Small intestine (tissue), 7 donors: ENCODE measurements at regions not wholly inside any gene's neighbourhood (a gene's known extent, or its start where the extent isn't known, plus 50 kb on each side); places are given as distances from the start of the nearest gene placed in this dataset.
"Not testable (repeated sequence)": the region's sequence is repeated elsewhere in the genome, so short reads cannot be mapped to it uniquely, and the experiment has no call there.

Source experiments
- DNase-seq, 2 donors: peaks; one replicate each; pipeline versions ENCODE4 v3.0.0 to v3.0.0-alpha.2; 2013
- FAIRE-seq: peaks from 2 replicates; lab custom pipeline; 2012; peaks lifted over from hg19 to GRCh38; lab: Jason Lieb, UNC
- H3K27ac ChIP-seq, 3 donors: one replicate each; pipeline ENCODE4 v1.5.1; 2013; ENCODE audit warnings: low read length in 2 of 3, mild to moderate bottlenecking in 2 of 3, control low read depth in 1 of 3, inconsistent platforms in 1 of 3, low read depth in 1 of 3, moderate library complexity in 1 of 3
- H3K27me3 ChIP-seq, 3 donors: one replicate each; pipeline ENCODE4 v1.6.1; 2013; ENCODE audit warnings: low read length in 3 of 3, inconsistent platforms in 1 of 3; ENCODE audit not compliant: control insufficient read depth in 3 of 3, insufficient read depth in 3 of 3
- H3K36me3 ChIP-seq, 3 donors: one replicate each; pipeline ENCODE4 v1.6.1; 2013; ENCODE audit warnings: low read length in 3 of 3, inconsistent platforms in 1 of 3, low read depth in 1 of 3, mild to moderate bottlenecking in 1 of 3, moderate library complexity in 1 of 3; ENCODE audit not compliant: control insufficient read depth in 3 of 3, insufficient read depth in 2 of 3
- H3K4me1 ChIP-seq, 3 donors: one replicate each; pipeline ENCODE4 v1.6.1; 2013; ENCODE audit warnings: low read length in 2 of 3, inconsistent platforms in 1 of 3, low read depth in 1 of 3, mild to moderate bottlenecking in 1 of 3, moderate library complexity in 1 of 3; ENCODE audit not compliant: control insufficient read depth in 3 of 3, insufficient read depth in 2 of 3
- H3K4me3 ChIP-seq, 3 donors: one replicate each; pipeline ENCODE4 v1.5.1; 2013; ENCODE audit warnings: low read length in 3 of 3, control low read depth in 1 of 3, inconsistent platforms in 1 of 3, low read depth in 1 of 3, mild to moderate bottlenecking in 1 of 3, moderate library complexity in 1 of 3
- H3K9me3 ChIP-seq, 2 donors: one replicate each; pipeline ENCODE4 v1.6.1; 2013; ENCODE audit warnings: low read depth in 1 of 2, low read length in 1 of 2; ENCODE audit not compliant: control insufficient read depth in 2 of 2, insufficient read depth in 1 of 2
- WGBS, 3 donors: extraction: QIAGEN DNeasy Blood & Tissue Kit; methylation state at CpG; one replicate each; pipeline ENCODE4 v1.1.7; 2013; 5-methylcytosine and 5-hydroxymethylcytosine counted together
- donor health status: healthy with polysubstance abuse.
- donor health status: control.
- donor health status: control.
- donor health status: Bipolar disorder and iron deficiency.
- donor health status: healthy.

DNA sequence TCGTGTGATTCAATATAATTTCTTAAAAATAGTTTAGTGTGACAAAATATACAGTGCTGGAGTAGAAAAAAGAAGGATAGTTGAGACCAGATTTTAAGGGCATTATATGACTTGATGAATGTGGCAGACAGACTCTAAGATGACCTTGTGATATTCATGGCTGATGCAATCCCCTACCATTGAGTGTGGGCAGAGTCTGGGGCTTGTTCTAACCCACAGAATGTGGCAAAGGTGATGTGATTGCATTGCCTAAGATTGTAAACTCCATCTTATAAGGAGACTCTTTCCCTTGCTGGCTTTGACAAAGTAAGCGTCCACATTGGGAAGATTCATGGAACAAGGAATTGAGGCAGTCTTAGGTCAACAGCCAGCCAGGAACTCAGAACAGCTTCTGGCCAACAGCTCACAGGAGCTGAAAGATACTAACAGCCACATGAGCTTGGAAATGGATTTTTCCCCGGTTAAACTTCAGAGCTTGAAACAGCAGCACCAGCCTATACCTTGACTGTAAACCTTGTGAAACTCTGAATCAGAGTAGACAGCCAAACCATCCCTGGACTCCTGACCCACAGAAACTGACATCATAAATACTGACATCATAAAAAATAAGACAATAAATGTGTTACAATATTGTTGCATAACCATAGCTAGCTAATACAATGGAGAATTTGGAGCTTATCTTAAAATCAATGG, 864.5 kb downstream of the TTLL7 start:
- H3K4me3 ChIP-seq, H3K4me1 ChIP-seq, FAIRE-seq, H3K36me3 ChIP-seq, H3K27me3 ChIP-seq, H3K9me3 ChIP-seq, H3K27ac ChIP-seq: not testable (repeated sequence)
- 74 to 94% (median 90%) methylated on average over 1 of the region's 3 CpGs for WGBS, 3 donors
- DNase-seq: peak; percentile 7 to 22

DNA sequence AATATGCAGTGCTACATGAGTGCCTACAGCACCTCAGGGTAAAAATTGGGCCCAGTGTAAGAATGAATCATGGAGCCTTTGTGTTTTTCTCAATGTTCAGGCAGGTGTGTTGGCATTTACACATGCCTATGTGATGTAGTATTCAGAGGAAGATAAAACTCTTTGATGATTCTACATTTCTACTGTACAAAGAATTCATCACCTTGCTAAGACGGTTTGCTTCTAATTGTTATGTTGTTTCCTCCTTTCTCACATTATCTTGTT, 867.3 kb downstream of the TTLL7 start:
- FAIRE-seq (no peak), DNase-seq (no peak)
- 74 to 85% (median 83%) methylated on average over 1 of the region's 1 CpG for WGBS, 3 donors
- Histone ChIP-seq H3K27ac (no peak overlapping the region), H3K4me1 (no peaks in the 10 kb centered on the region), H3K9me3 (no peaks in the 10 kb centered on the region), H3K27me3 (no peaks in the 10 kb centered on the region), H3K36me3 (no peaks in the 10 kb centered on the region), H3K4me3 (no peak overlapping the region)

DNA sequence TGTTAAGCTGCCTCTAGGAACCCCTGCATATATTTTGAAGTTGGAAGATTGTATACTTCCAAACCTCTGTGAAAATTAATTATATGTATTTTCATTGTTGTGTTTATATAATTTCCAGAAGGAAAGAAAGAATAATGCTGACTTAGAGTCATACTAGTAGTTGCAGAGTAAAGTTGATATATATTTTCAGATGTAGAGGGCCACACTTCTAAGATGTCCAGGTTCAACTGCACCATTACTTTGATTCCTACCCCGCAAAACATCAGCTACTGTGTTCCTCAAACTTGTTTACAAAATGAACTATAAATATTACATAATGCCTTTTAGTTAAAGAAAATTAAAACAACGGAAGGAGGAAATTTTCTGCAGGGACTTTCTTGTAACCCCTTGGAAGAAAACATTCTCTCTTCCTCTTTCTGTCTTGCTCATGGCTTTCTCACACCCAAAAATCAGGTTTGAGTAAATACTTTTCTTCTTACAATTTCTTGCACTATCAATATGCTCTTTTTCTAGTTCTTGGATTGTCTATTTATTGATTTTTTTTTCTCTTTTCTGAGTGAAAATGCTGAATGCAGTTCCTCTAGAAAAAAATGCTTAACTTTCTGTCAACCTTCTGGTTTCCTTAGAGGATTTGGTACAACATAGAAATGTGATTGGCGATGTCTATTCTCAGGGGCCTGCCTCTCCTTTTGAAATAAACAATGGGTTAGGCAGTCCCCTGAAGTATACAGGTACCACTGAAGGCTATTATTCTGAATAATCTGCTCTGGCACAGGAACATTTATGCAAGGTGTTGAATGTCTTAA, 867.8 kb downstream of the TTLL7 start:
- H3K9me3 ChIP-seq: no peaks in the 10 kb centered on the region
- no peak overlapping the region for H3K27ac ChIP-seq
- no peak for DNase-seq
- no peaks in the 10 kb centered on the region for H3K4me1 ChIP-seq
- H3K36me3 ChIP-seq: no peaks in the 10 kb centered on the region
- H3K4me3 ChIP-seq: no peak overlapping the region
- FAIRE-seq: no peak
- 79 to 88% (median 84%) methylated on average over 3 of the region's 3 CpGs for WGBS, 3 donors
- H3K27me3 ChIP-seq: no peaks in the 10 kb centered on the region

DNA sequence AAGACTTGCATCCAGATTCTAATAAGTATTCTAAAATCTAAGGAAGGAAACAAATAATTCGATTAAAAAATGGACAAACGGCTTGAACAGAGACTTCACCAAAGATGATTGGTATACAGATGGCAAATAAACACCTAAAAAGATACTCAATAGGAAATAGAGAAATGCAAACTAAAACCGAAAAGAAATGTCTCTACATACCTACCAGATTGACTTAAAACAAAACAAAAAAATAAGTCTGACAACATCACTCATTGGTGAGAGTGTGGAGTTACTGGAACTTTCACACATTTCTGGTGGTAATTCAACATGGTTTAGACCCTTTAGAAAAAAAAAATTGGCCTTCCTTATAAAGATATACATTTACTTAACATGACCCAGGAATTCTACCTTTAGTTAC, 869.8 kb downstream of the TTLL7 start:
- Histone ChIP-seq H3K27me3 (no peaks in the 10 kb centered on the region), H3K9me3 (no peaks in the 10 kb centered on the region), H3K36me3 (no peaks in the 10 kb centered on the region), H3K4me1 (no peaks in the 10 kb centered on the region), H3K4me3 (no peak overlapping the region), H3K27ac (no peak overlapping the region)
- WGBS, 3 donors: 81 to 93% (median 90%) methylated on average over 3 of the region's 3 CpGs
- FAIRE-seq: no peak
- DNase-seq: no peak

DNA sequence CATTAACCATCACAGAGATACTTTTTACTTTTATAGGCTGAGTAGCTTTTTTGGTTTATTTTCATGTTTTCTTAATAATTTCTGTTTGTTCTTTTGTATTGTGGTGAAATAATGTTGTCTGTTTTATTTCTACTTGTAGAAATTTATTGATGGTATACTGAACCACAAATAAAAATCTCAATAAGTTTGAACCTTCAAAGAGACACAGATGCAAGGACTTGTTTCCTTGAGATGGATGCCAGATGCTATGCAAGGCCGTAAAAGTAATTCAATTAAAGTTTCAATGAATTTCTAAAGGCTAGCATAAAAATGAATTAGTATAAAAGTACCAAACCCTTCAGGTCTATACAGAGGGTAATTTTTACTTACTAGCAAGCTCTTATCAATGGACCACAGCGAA, 873.5 kb downstream of the TTLL7 start:
- WGBS, 3 donors: 77 to 88% (median 85%) methylated on average over 2 of the region's 2 CpGs
- FAIRE-seq: no peak

DNA sequence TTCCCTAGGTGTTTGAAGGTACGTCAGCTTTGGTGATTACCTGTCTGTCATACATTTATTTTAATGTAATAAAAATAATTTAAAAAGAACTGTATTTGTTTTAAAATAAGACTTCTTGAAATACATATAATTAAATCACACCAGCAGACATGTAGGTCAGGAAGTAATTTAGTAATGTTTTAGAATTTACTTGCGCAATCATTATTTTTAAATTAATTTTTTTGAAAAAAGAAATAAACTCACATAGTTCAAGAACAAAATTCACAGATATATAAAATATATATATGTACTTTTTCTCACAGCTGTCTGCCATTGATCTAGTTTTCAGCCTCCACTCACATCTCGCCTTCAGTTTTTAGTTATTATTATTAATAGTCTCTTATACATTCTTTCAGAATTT, 875.9 kb downstream of the TTLL7 start:
- FAIRE-seq: no peak
- H3K4me1 ChIP-seq: no peaks in the 10 kb centered on the region

More for the DNA sequence above, 873.5 kb downstream of the TTLL7 start:
- DNase-seq: no peak
- no peaks in the 10 kb centered on the region for H3K36me3 ChIP-seq
- H3K27me3 ChIP-seq: no peaks in the 10 kb centered on the region
- no peak overlapping the region for H3K27ac ChIP-seq
- no peak overlapping the region for H3K4me3 ChIP-seq
- H3K9me3 ChIP-seq: no peaks in the 10 kb centered on the region
- H3K4me1 ChIP-seq: no peaks in the 10 kb centered on the region

DNA sequence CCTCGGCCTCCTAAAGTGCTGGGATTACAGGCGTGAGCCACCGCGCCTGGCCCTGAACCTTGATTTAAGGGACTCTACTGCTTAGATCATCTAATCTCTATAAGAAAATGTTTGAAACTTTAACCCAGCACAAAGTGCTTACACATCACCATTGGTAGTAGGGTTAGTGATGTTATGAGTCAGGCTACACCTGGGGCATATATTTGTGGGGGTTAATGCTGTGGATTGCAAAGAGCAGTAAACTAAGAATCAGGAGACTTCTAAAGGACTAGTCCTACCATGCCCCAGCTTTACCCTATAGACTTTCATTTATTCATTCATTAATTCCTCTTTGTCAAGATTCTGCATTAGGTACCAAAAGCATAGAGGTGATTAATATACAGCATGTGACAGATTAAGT, 880.5 kb downstream of the TTLL7 start:
- H3K27me3 ChIP-seq: no peaks in the 10 kb centered on the region
- no peaks in the 10 kb centered on the region for H3K36me3 ChIP-seq
- no peaks in the 10 kb centered on the region for H3K4me1 ChIP-seq
- WGBS, 3 donors: 94 to 100% (median 95%) methylated on average over 4 of the region's 4 CpGs
- DNase-seq: no peak
- no peaks in the 10 kb centered on the region for H3K9me3 ChIP-seq
- no peak overlapping the region for H3K27ac ChIP-seq
- FAIRE-seq: no peak
- no peak overlapping the region for H3K4me3 ChIP-seq

More for the DNA sequence above, 875.9 kb downstream of the TTLL7 start:
- H3K9me3 ChIP-seq: no peaks in the 10 kb centered on the region
- H3K27ac ChIP-seq: no peak overlapping the region
- WGBS, 3 donors: 93 to 94% (median 94%) methylated on average over 3 of the region's 3 CpGs
- no peaks in the 10 kb centered on the region for H3K36me3 ChIP-seq
- no peaks in the 10 kb centered on the region for H3K27me3 ChIP-seq
- no peak for DNase-seq
- no peak overlapping the region for H3K4me3 ChIP-seq

DNA sequence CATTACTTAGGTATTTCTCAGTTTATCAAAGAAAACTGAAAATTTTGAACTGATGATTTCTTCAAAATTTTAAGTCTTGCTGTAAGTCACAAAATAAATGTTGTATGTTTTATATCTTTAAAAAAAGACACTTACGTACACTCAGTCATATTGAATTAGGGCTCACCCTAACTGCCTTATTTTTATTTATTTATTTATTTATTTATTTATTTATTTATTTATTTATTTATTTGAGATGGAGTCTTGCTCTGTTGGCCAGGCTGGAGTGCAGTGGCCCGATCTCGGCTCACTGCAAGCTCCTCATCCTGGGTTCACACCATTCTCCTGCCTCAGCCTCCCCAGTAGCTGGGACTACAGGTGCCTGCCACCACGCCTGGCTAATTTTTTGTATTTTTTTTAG, 881.9 kb downstream of the TTLL7 start:
- DNase-seq, H3K36me3 ChIP-seq, H3K4me1 ChIP-seq, H3K4me3 ChIP-seq, H3K27ac ChIP-seq, H3K27me3 ChIP-seq, FAIRE-seq, H3K9me3 ChIP-seq: not testable (repeated sequence)
- 92 to 96% (median 95%) methylated on average over 4 of the region's 4 CpGs for WGBS, 3 donors
